CD8-positive, alpha-beta memory T cell (primary cell): ENCODE measurements at regions not wholly inside any gene's neighbourhood (a gene's known extent, or its start where the extent isn't known, plus 50 kb on each side); places are given as distances from the start of the nearest gene placed in this dataset.

Experiments
- CTCF ChIA-PET: fragments of 350-600 bp; sonication (Branson Sonifier 250); formaldehyde crosslinking; loops from one replicate; lab custom pipeline; 2021; ENCODE audit warnings: antibody characterized with exemption; lab: Charles Lee
- POLR2A ChIA-PET: fragments of 350-600 bp; sonication (Branson Sonifier 250); formaldehyde crosslinking; loops from one replicate; lab custom pipeline; 2021; ENCODE audit warnings: antibody characterized with exemption; lab: Charles Lee
- DNase-seq, 5 donors: peaks; one replicate each; pipeline versions ENCODE4 v3.0.0 to v3.0.0-alpha.2; 2020 to 2022; ENCODE audit warnings: mixed read lengths in 1 of 5
- H3K27ac ChIP-seq: one replicate; pipeline ENCODE4 v1.7.0; 2013; ENCODE audit warnings: low read depth, mild to moderate bottlenecking, low read length, moderate library complexity
- H3K27me3 ChIP-seq: 2 replicates; pipeline ENCODE4 v1.7.0; 2013; ENCODE audit warnings: low read length, mild to moderate bottlenecking; ENCODE audit not compliant: insufficient read depth, poor library complexity, severe bottlenecking
- H3K36me3 ChIP-seq: 2 replicates; pipeline ENCODE4 v1.7.0; 2013; ENCODE audit warnings: mild to moderate bottlenecking, low read length, moderate library complexity; ENCODE audit not compliant: insufficient read depth
- H3K4me1 ChIP-seq: 2 replicates; pipeline ENCODE4 v1.7.0; 2013; ENCODE audit warnings: mild to moderate bottlenecking, low read length, moderate library complexity; ENCODE audit not compliant: insufficient read depth
- H3K4me3 ChIP-seq: 2 replicates; pipeline ENCODE4 v1.7.0; 2013; ENCODE audit warnings: mild to moderate bottlenecking, low read length
- H3K9me3 ChIP-seq: 2 replicates; pipeline ENCODE4 v1.7.0; 2013; ENCODE audit warnings: mild to moderate bottlenecking, low read length
- H3K27ac Mint-ChIP-seq, 8 donors: one replicate each; pipeline ENCODE4 v1.8.0; 2020 to 2021; ENCODE audit warnings: mixed read lengths in 8 of 8, mild to moderate bottlenecking in 6 of 8, inconsistent platforms in 3 of 8, moderate library complexity in 3 of 8
- H3K27me3 Mint-ChIP-seq, 2 donors: one replicate each; pipeline ENCODE4 v1.8.0; 2020 to 2021; ENCODE audit warnings: mixed read lengths in 2 of 2, mild to moderate bottlenecking in 1 of 2, moderate library complexity in 1 of 2
- H3K36me3 Mint-ChIP-seq, 3 donors: one replicate each; pipeline ENCODE4 v1.8.0; 2020 to 2021; ENCODE audit warnings: mixed read lengths in 3 of 3, inconsistent platforms in 1 of 3, mild to moderate bottlenecking in 1 of 3
- H3K4me1 Mint-ChIP-seq, 3 donors: one replicate each; pipeline ENCODE4 v1.8.0; 2020 to 2021; ENCODE audit warnings: mixed read lengths in 3 of 3, inconsistent platforms in 1 of 3, mild to moderate bottlenecking in 1 of 3
- H3K4me3 Mint-ChIP-seq, 7 donors: one replicate each; pipeline ENCODE4 v1.8.0; 2020 to 2021; ENCODE audit warnings: mixed read lengths in 7 of 7, mild to moderate bottlenecking in 6 of 7, moderate library complexity in 4 of 7, inconsistent platforms in 2 of 7
- H3K9me3 Mint-ChIP-seq, 5 donors: one replicate each; pipeline ENCODE4 v1.8.0; 2020 to 2022; ENCODE audit warnings: mixed read lengths in 5 of 5, mild to moderate bottlenecking in 3 of 5, moderate library complexity in 2 of 5, inconsistent platforms in 1 of 5

GRCh38 chr11:110766316-110766715 is 54.1 kb upstream of the ARHGAP20 start:
- H3K27ac ChIP-seq, result no peak overlapping the region
- DNase-seq, result no peak
- no peak overlapping the region for H3K4me3 ChIP-seq
- H3K9me3 Mint-ChIP-seq, result no peaks in the 10 kb centered on the region
- ChIA-PET POLR2A (no interaction called here), CTCF (no interaction called here)
- H3K4me3 Mint-ChIP-seq, result no peak overlapping the region
- no peaks in the 10 kb centered on the region for H3K4me1 ChIP-seq
- peaks cover 4 to 6% (median 6%) of the 10 kb centered on the region in 3 donors for H3K4me1 Mint-ChIP-seq
- no peak overlapping the region for H3K27ac Mint-ChIP-seq
- peaks cover 5 to 24% of the 10 kb centered on the region in 2 donors for H3K27me3 Mint-ChIP-seq
- no peaks in the 10 kb centered on the region for H3K36me3 Mint-ChIP-seq
- no peaks in the 10 kb centered on the region for H3K9me3 ChIP-seq
- no peaks in the 10 kb centered on the region for H3K27me3 ChIP-seq
- H3K36me3 ChIP-seq, result no peaks in the 10 kb centered on the region

- H3K36me3 Mint-ChIP-seq, result no peaks in the 10 kb centered on the region
- no peaks in the 10 kb centered on the region for H3K36me3 ChIP-seq
- H3K27ac Mint-ChIP-seq, result no peak overlapping the region
- DNase-seq, result no peak
- no peak overlapping the region for H3K4me3 Mint-ChIP-seq
- H3K27me3 ChIP-seq, result no peaks in the 10 kb centered on the region
- H3K9me3 ChIP-seq, result no peaks in the 10 kb centered on the region
- peaks cover 5 to 26% of the 10 kb centered on the region in 2 donors for H3K27me3 Mint-ChIP-seq
- ChIA-PET POLR2A (no interaction called here), CTCF (no interaction called here)
- H3K9me3 Mint-ChIP-seq, result no peaks in the 10 kb centered on the region
- H3K4me3 ChIP-seq, result no peak overlapping the region
- H3K27ac ChIP-seq, result no peak overlapping the region
- no peaks in the 10 kb centered on the region for H3K4me1 ChIP-seq
- peaks cover 2 to 3% (median 3%) of the 10 kb centered on the region in 3 donors for H3K4me1 Mint-ChIP-seq
Measured at GRCh38 chr11:110764485-110764884, 52.2 kb upstream of the ARHGAP20 start.

- POLR2A ChIA-PET, result no interaction called here
- Mint-ChIP-seq H3K4me3 (no peak overlapping the region), H3K27me3 (peaks cover 5 to 30% of the 10 kb centered on the region in 2 donors), H3K4me1 (no peaks in the 10 kb centered on the region), H3K27ac (no peak overlapping the region), H3K36me3 (no peaks in the 10 kb centered on the region), H3K9me3 (no peaks in the 10 kb centered on the region)
- CTCF ChIA-PET, result no interaction called here
- H3K36me3 ChIP-seq, result no peaks in the 10 kb centered on the region
- DNase-seq, result no peak
- H3K4me3 ChIP-seq, result no peak overlapping the region
- H3K27ac ChIP-seq, result no peak overlapping the region
- H3K27me3 ChIP-seq, result no peaks in the 10 kb centered on the region
- no peaks in the 10 kb centered on the region for H3K9me3 ChIP-seq
- H3K4me1 ChIP-seq, result no peaks in the 10 kb centered on the region
Measured at GRCh38 chr11:110763249-110764011, 51.2 kb upstream of the ARHGAP20 start.

GRCh38 chr11:110762590-110762989 is 50.4 kb upstream of the ARHGAP20 start:
- Mint-ChIP-seq H3K36me3 (no peaks in the 10 kb centered on the region), H3K4me1 (no peaks in the 10 kb centered on the region), H3K27ac (no peak overlapping the region), H3K27me3 (peaks cover 2 to 26% of the 10 kb centered on the region in 2 donors), H3K9me3 (no peaks in the 10 kb centered on the region), H3K4me3 (no peak overlapping the region)
- Histone ChIP-seq H3K4me1 (no peaks in the 10 kb centered on the region), H3K36me3 (no peaks in the 10 kb centered on the region), H3K9me3 (no peaks in the 10 kb centered on the region), H3K4me3 (no peak overlapping the region), H3K27me3 (no peaks in the 10 kb centered on the region), H3K27ac (no peak overlapping the region)
- no peak for DNase-seq
- ChIA-PET POLR2A (no interaction called here), CTCF (no interaction called here)
